ENCODE measurements at regions not wholly inside any gene's neighbourhood (a gene's known extent, or its start where the extent isn't known, plus 50 kb on each side); places are given as distances from the start of the nearest gene placed in this dataset.

- H3K27me3 Mint-ChIP-seq: no peaks in the 10 kb centered on the region
- no peaks in the 10 kb centered on the region for H3K9me3 Mint-ChIP-seq (ENCODE audit: insufficient read depth)
- no peaks in the 10 kb centered on the region for H3K36me3 ChIP-seq (replicated peaks in 1 of 2; ENCODE audit: control extremely low read depth in 1 of 2, control insufficient read depth in 1 of 2, extremely low read depth in 1 of 2, insufficient read depth in 2 of 2, low read length in 1 of 2)
- no peaks in the 10 kb centered on the region for H4K20me1 ChIP-seq (ENCODE audit: control insufficient read depth, insufficient read depth, low read length, poor library complexity, severe bottlenecking)
- POLR2A ChIA-PET: no interaction called here
- no peak overlapping the region for H3K4me3 Mint-ChIP-seq
- peaks cover 0 to 7% (median 0%) of the 10 kb centered on the region in 3 donors for H3K9me3 ChIP-seq (ENCODE audit: control extremely low read depth in 1 of 3, control insufficient read depth in 2 of 3, insufficient read depth in 1 of 3, low read length in 2 of 3)
- H3K4me1 ChIP-seq (ENCODE audit: control insufficient read depth in 2 of 2, insufficient read depth in 2 of 2, low read length in 2 of 2): no peaks in the 10 kb centered on the region
- no peak overlapping the region for H3K27ac ChIP-seq (ENCODE audit: low read length in 2 of 2)
- CTCF ChIA-PET: no interaction called here
- WGBS (ENCODE audit: insufficient coverage): no CpG with 5 or more reads among the region's 1 CpG
- H3K4me1 Mint-ChIP-seq: no peaks in the 10 kb centered on the region
- intact Hi-C loops (cut with micrococcal nuclease): no loop called here
- H3K4me2 ChIP-seq (replicated peaks; ENCODE audit: low read depth, low read length, poor library complexity, severe bottlenecking): no peak overlapping the region
- H3K27me3 ChIP-seq (replicated peaks in 1 of 4; ENCODE audit: control extremely low read depth in 1 of 4, control insufficient read depth in 3 of 4, insufficient read depth in 4 of 4, low read length in 3 of 4): no peaks in the 10 kb centered on the region
- H3K4me3 ChIP-seq (ENCODE audit: control extremely low read depth in 1 of 5, extremely low read depth in 1 of 5, insufficient read depth in 1 of 5, low read depth in 2 of 5, low read length in 4 of 5): no peak overlapping the region
- H3K9ac ChIP-seq (ENCODE audit: low read length): no peak overlapping the region
- DNase-seq (no peak), ATAC-seq (ENCODE audit: low read depth) (no peak)
- H2AFZ ChIP-seq (ENCODE audit: insufficient read depth, low read depth, low read length, poor library complexity, severe bottlenecking): no peak overlapping the region
- TF ChIP-seq EZH2 (IDR thresholded peaks at IDR 0.05; ENCODE audit: borderline replicate concordance, insufficient read depth, low read depth, low read length, poor library complexity, severe bottlenecking) (no peak), CTCF (IDR thresholded peaks at IDR 0.05) (no peak)
- no peak overlapping the region for H3K27ac Mint-ChIP-seq
- no peaks in the 10 kb centered on the region for H3K79me2 ChIP-seq (ENCODE audit: control insufficient read depth, insufficient read depth, low read length)
Observed at GRCh38 chr3:86168512-86168911, 822.4 kb downstream of the VGLL3 start.

DNA sequence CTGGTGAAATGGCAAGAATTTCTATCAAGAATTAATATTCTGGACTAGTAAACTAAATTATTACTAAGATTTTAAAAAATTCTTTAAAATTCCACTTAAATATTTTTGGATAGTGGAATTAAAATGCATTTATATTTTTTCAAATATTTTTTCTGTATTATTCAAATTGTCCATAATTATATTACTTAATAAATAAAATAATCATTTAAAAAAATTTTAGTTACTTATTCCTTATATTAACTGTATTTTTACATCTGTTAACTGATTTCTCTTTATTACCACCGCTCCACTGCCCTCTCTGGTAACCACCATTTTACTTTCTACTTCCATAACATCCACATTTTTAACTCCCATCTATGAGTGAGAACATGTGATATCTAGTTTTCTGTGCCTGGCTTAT lies 828.4 kb downstream of the VGLL3 start:
- ChIA-PET CTCF (no interaction called here), POLR2A (no interaction called here)
- no peak for DNase-seq
- no peak for TF ChIP-seq EZH2 (IDR thresholded peaks at IDR 0.05; ENCODE audit: borderline replicate concordance, insufficient read depth, low read depth, low read length, poor library complexity, severe bottlenecking)
- TF ChIP-seq CTCF (IDR thresholded peaks at IDR 0.05): no peak
- no peak overlapping the region for H3K27ac Mint-ChIP-seq
- Histone ChIP-seq H3K36me3 (replicated peaks in 1 of 2; ENCODE audit: control extremely low read depth in 1 of 2, control insufficient read depth in 1 of 2, extremely low read depth in 1 of 2, insufficient read depth in 2 of 2, low read length in 1 of 2) (no peaks in the 10 kb centered on the region), H2AFZ (ENCODE audit: insufficient read depth, low read depth, low read length, poor library complexity, severe bottlenecking) (no peak overlapping the region), H3K79me2 (ENCODE audit: control insufficient read depth, insufficient read depth, low read length) (no peaks in the 10 kb centered on the region), H3K27me3 (replicated peaks in 1 of 4; ENCODE audit: control extremely low read depth in 1 of 4, control insufficient read depth in 3 of 4, insufficient read depth in 4 of 4, low read length in 3 of 4) (no peaks in the 10 kb centered on the region), H3K4me1 (ENCODE audit: control insufficient read depth in 2 of 2, insufficient read depth in 2 of 2, low read length in 2 of 2) (no peaks in the 10 kb centered on the region), H3K4me2 (replicated peaks; ENCODE audit: low read depth, low read length, poor library complexity, severe bottlenecking) (no peak overlapping the region), H4K20me1 (ENCODE audit: control insufficient read depth, insufficient read depth, low read length, poor library complexity, severe bottlenecking) (no peaks in the 10 kb centered on the region), H3K9me3 (ENCODE audit: control extremely low read depth in 1 of 3, control insufficient read depth in 2 of 3, insufficient read depth in 1 of 3, low read length in 2 of 3) (no peaks in the 10 kb centered on the region), H3K27ac (ENCODE audit: low read length in 2 of 2) (no peak overlapping the region), H3K4me3 (ENCODE audit: control extremely low read depth in 1 of 5, extremely low read depth in 1 of 5, insufficient read depth in 1 of 5, low read depth in 2 of 5, low read length in 4 of 5) (no peak overlapping the region), H3K9ac (ENCODE audit: low read length) (no peak overlapping the region)
- no peaks in the 10 kb centered on the region for H3K4me1 Mint-ChIP-seq
- H3K27me3 Mint-ChIP-seq: no peaks in the 10 kb centered on the region
- no CpG with 5 or more reads among the region's 1 CpG for WGBS (ENCODE audit: insufficient coverage)
- no peak overlapping the region for H3K4me3 Mint-ChIP-seq
- no peak for ATAC-seq (ENCODE audit: low read depth)
- peaks cover 3% of the 10 kb centered on the region for H3K9me3 Mint-ChIP-seq (ENCODE audit: insufficient read depth)
- intact Hi-C loops (cut with micrococcal nuclease): no loop called here
